Neural cell (in vitro differentiated cells): ENCODE measurements at regions not wholly inside any gene's neighbourhood (a gene's known extent, or its start where the extent isn't known, plus 50 kb on each side); places are given as distances from the start of the nearest gene placed in this dataset.

ENCODE experiments used
- H2AFZ ChIP-seq: fragments of 200-600, 300-800 bp; sonication (generic), shearing (Covaris generic); 2 replicates; pipeline ENCODE4 v1.6.0; 2014; ENCODE audit warnings: low read depth, mild to moderate bottlenecking, antibody characterized with exemption, low read length, moderate library complexity
- H3F3A ChIP-seq: fragments of 200-600 bp; shearing (Covaris generic); 2 replicates; pipeline ENCODE4 v1.6.1; 2016; ENCODE audit warnings: mild to moderate bottlenecking, moderate library complexity, mixed read lengths, antibody characterized with exemption, low read length; ENCODE audit not compliant: insufficient read depth, poor library complexity, severe bottlenecking
- H3K27ac ChIP-seq: fragments of 200-600, 300-800 bp; sonication (generic), shearing (Covaris generic); 2 replicates; pipeline ENCODE4 v1.5.1; 2014; ENCODE audit warnings: mild to moderate bottlenecking, low read length, moderate library complexity
- H3K27me3 ChIP-seq: fragments of 300-800, 200-600 bp; sonication (generic), shearing (Covaris generic); 2 replicates; pipeline ENCODE4 v1.6.0; 2014; ENCODE audit warnings: mild to moderate bottlenecking, low read depth, low read length, moderate library complexity; ENCODE audit not compliant: insufficient read depth
- H3K36me3 ChIP-seq: fragments of 300-800, 200-600 bp; sonication (generic), shearing (Covaris generic); 2 replicates; pipeline ENCODE4 v1.5.1; 2014; ENCODE audit warnings: mild to moderate bottlenecking, antibody characterized with exemption, low read length, moderate library complexity; ENCODE audit not compliant: insufficient read depth
- H3K4me2 ChIP-seq: fragments of 300-800, 200-600 bp; sonication (generic), shearing (Covaris generic); 2 replicates; pipeline ENCODE4 v1.6.0; 2014; ENCODE audit warnings: mild to moderate bottlenecking, low read length
- H3K4me3 ChIP-seq: fragments of 300-800, 200-600 bp; sonication (generic), shearing (Covaris generic); 2 replicates; pipeline ENCODE4 v1.5.1; 2014; ENCODE audit warnings: mild to moderate bottlenecking, low read length, moderate library complexity
- H3K79me2 ChIP-seq: fragments of 200-600 bp; shearing (Covaris generic); replicated peaks from 2 replicates; pipeline ENCODE4 v1.6.0; 2014; ENCODE audit warnings: mild to moderate bottlenecking, low read length, moderate library complexity; ENCODE audit not compliant: insufficient read depth
- H3K9ac ChIP-seq: fragments of 300-800, 200-600 bp; sonication (generic), shearing (Covaris generic); 2 replicates; pipeline ENCODE4 v1.6.1; 2016; ENCODE audit warnings: mild to moderate bottlenecking, low read length, mixed read lengths
- H3K9me2 ChIP-seq: fragments of 200-600 bp; shearing (Covaris generic); 2 replicates; pipeline ENCODE4 v1.6.1; 2016; ENCODE audit warnings: mild to moderate bottlenecking, low read length, mixed read lengths; ENCODE audit not compliant: insufficient read depth
- H3K9me3 ChIP-seq: fragments of 200-600, 300-800 bp; sonication (generic), shearing (Covaris generic); 2 replicates; pipeline ENCODE4 v1.6.1; 2016; ENCODE audit warnings: mild to moderate bottlenecking, mixed run types, low read length, moderate library complexity, mixed read lengths
- H4K20me1 ChIP-seq: fragments of 200-600 bp; shearing (Covaris generic); 2 replicates; pipeline ENCODE4 v1.6.1; 2016; ENCODE audit warnings: mild to moderate bottlenecking, mixed run types; ENCODE audit not compliant: insufficient read depth
- EP300 ChIP-seq: fragments of 450-650 bp; conservative IDR thresholded peaks from 2 replicates; pipeline ENCODE4 v1.6.1; 2014; ENCODE audit warnings: antibody characterized with exemption, mild to moderate bottlenecking, moderate library complexity; ENCODE audit not compliant: poor library complexity, severe bottlenecking
- EZH2 ChIP-seq: fragments of 200-600, 300-800 bp; shearing (Covaris generic), sonication (generic); IDR thresholded peaks from 2 replicates; pipeline ENCODE4 v1.6.1; 2014; ENCODE audit warnings: antibody characterized with exemption, low read length, borderline replicate concordance, mild to moderate bottlenecking; ENCODE audit not compliant: insufficient read depth, poor library complexity, severe bottlenecking
- MXI1 ChIP-seq: fragments of 450-650 bp; conservative IDR thresholded peaks from 2 replicates; pipeline ENCODE4 v1.6.1; 2014; ENCODE audit warnings: antibody characterized with exemption, mild to moderate bottlenecking; ENCODE audit not compliant: poor library complexity, severe bottlenecking
- POLR2AphosphoS5 ChIP-seq: IDR thresholded peaks from 2 replicates; pipeline ENCODE4 v1.6.1; 2012
- RAD21 ChIP-seq: fragments of 450-650 bp; conservative IDR thresholded peaks from 2 replicates; pipeline ENCODE4 v1.6.1; 2014; ENCODE audit warnings: antibody characterized with exemption, mild to moderate bottlenecking, moderate library complexity
- SMC3 ChIP-seq: fragments of 450-650 bp; conservative IDR thresholded peaks from 2 replicates; pipeline ENCODE4 v1.6.1; 2014; ENCODE audit warnings: antibody characterized with exemption, mild to moderate bottlenecking, moderate library complexity; ENCODE audit not compliant: poor library complexity
- TAF1 ChIP-seq: IDR thresholded peaks from 2 replicates; pipeline ENCODE4 v1.6.1; 2012; ENCODE audit warnings: low read depth
- TF ChIP-seq, protein P1 (sequence below): IDR thresholded peaks from 2 replicates; pipeline ENCODE4 v1.6.1; 2012; ENCODE audit warnings: borderline replicate concordance
- TF ChIP-seq, protein P2 (sequence below): fragments of 450-650 bp; IDR thresholded peaks from 2 replicates; pipeline ENCODE4 v1.5.1; 2014; ENCODE audit warnings: antibody characterized with exemption, mild to moderate bottlenecking, moderate library complexity; ENCODE audit not compliant: poor library complexity, severe bottlenecking

- TF ChIP-seq, protein P1, sequence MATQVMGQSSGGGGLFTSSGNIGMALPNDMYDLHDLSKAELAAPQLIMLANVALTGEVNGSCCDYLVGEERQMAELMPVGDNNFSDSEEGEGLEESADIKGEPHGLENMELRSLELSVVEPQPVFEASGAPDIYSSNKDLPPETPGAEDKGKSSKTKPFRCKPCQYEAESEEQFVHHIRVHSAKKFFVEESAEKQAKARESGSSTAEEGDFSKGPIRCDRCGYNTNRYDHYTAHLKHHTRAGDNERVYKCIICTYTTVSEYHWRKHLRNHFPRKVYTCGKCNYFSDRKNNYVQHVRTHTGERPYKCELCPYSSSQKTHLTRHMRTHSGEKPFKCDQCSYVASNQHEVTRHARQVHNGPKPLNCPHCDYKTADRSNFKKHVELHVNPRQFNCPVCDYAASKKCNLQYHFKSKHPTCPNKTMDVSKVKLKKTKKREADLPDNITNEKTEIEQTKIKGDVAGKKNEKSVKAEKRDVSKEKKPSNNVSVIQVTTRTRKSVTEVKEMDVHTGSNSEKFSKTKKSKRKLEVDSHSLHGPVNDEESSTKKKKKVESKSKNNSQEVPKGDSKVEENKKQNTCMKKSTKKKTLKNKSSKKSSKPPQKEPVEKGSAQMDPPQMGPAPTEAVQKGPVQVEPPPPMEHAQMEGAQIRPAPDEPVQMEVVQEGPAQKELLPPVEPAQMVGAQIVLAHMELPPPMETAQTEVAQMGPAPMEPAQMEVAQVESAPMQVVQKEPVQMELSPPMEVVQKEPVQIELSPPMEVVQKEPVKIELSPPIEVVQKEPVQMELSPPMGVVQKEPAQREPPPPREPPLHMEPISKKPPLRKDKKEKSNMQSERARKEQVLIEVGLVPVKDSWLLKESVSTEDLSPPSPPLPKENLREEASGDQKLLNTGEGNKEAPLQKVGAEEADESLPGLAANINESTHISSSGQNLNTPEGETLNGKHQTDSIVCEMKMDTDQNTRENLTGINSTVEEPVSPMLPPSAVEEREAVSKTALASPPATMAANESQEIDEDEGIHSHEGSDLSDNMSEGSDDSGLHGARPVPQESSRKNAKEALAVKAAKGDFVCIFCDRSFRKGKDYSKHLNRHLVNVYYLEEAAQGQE = no peak
- no peak for TF ChIP-seq MXI1
These were observed 191.6 kb downstream of the TRIM36 start (continued) for GRCh38 chr5:114977979-114978573.

- H3K27ac ChIP-seq = no peak overlapping the region
- no peaks in the 10 kb centered on the region for H3K79me2 ChIP-seq
- no peak for TF ChIP-seq MXI1
- no peak for TF ChIP-seq EP300
- TF ChIP-seq TAF1 = no peak
- TF ChIP-seq RAD21 = no peak
- no peaks in the 10 kb centered on the region for H3F3A ChIP-seq
- H2AFZ ChIP-seq = no peak overlapping the region
- H3K36me3 ChIP-seq = no peaks in the 10 kb centered on the region
- no peak overlapping the region for H3K9ac ChIP-seq
- no peak overlapping the region for H3K4me2 ChIP-seq
- no peak overlapping the region for H3K4me3 ChIP-seq
- H3K9me3 ChIP-seq = no peaks in the 10 kb centered on the region
- no peaks in the 10 kb centered on the region for H3K9me2 ChIP-seq
- H4K20me1 ChIP-seq = no peaks in the 10 kb centered on the region
- no peaks in the 10 kb centered on the region for H3K27me3 ChIP-seq
These were observed 200.2 kb downstream of the TRIM36 start for GRCh38 chr5:114969482-114969881.

- Histone ChIP-seq H3K27me3 (no peaks in the 10 kb centered on the region), H3K9ac (no peak overlapping the region), H3K36me3 (no peaks in the 10 kb centered on the region), H3K4me3 (no peak overlapping the region), H2AFZ (no peak overlapping the region), H4K20me1 (no peaks in the 10 kb centered on the region), H3K27ac (no peak overlapping the region), H3F3A (no peaks in the 10 kb centered on the region), H3K9me3 (no peaks in the 10 kb centered on the region), H3K9me2 (no peaks in the 10 kb centered on the region), H3K79me2 (no peaks in the 10 kb centered on the region), H3K4me2 (no peak overlapping the region)
- no peak for TF ChIP-seq EP300
- no peak for TF ChIP-seq MXI1
- TF ChIP-seq, protein P1 = no peak
- TF ChIP-seq EZH2 = no peak
- TF ChIP-seq SMC3 = no peak
- TF ChIP-seq, protein P2, sequence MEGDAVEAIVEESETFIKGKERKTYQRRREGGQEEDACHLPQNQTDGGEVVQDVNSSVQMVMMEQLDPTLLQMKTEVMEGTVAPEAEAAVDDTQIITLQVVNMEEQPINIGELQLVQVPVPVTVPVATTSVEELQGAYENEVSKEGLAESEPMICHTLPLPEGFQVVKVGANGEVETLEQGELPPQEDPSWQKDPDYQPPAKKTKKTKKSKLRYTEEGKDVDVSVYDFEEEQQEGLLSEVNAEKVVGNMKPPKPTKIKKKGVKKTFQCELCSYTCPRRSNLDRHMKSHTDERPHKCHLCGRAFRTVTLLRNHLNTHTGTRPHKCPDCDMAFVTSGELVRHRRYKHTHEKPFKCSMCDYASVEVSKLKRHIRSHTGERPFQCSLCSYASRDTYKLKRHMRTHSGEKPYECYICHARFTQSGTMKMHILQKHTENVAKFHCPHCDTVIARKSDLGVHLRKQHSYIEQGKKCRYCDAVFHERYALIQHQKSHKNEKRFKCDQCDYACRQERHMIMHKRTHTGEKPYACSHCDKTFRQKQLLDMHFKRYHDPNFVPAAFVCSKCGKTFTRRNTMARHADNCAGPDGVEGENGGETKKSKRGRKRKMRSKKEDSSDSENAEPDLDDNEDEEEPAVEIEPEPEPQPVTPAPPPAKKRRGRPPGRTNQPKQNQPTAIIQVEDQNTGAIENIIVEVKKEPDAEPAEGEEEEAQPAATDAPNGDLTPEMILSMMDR = no peak
- no peak for TF ChIP-seq RAD21
- no peak for TF ChIP-seq TAF1
- no peak for TF ChIP-seq POLR2AphosphoS5
These were observed 212.3 kb downstream of the TRIM36 start for GRCh38 chr5:114957384-114957783.
